ENCODE measurements at regions not wholly inside any gene's neighbourhood (a gene's known extent, or its start where the extent isn't known, plus 50 kb on each side); places are given as distances from the start of the nearest gene placed in this dataset.

DNA sequence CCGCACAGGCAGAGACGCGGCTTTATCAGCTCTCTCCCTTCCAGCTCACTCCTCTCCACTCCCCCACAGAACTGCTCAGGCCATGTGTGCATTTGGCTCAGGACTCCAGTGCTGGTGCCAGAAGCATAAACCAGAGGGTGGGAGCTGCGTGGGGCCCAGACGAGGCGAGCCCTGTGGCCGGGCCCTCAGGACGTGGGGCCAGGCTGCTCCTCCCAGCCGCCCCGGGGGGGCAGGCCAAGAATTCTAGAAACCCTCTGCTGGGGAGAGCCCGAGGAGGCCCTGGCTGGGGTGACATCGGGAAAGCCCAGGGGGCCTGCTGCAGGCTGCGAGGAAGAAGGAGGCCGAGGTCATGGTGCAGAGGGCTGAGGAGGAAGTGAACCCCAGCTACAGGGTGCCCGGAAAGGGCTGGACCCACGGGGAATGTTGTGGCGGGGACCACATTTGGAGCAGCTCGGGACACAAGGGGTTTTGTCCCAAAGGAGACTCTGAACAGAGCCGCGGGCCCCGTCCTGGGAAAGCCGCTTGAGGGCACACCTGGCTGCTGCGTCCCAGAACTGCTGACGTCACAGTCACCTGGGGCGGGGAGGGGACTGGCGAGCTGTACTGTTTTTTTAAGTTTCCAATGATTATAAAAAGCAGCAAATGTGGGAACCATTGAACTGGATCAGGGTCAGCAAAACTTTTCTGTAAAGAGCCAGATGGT lies 107.1 kb downstream of the BANF2 start:
- TF ChIP-seq, protein P1, sequence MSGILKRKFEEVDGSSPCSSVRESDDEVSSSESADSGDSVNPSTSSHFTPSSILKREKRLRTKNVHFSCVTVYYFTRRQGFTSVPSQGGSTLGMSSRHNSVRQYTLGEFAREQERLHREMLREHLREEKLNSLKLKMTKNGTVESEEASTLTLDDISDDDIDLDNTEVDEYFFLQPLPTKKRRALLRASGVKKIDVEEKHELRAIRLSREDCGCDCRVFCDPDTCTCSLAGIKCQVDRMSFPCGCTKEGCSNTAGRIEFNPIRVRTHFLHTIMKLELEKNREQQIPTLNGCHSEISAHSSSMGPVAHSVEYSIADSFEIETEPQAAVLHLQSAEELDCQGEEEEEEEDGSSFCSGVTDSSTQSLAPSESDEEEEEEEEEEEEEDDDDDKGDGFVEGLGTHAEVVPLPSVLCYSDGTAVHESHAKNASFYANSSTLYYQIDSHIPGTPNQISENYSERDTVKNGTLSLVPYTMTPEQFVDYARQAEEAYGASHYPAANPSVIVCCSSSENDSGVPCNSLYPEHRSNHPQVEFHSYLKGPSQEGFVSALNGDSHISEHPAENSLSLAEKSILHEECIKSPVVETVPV (CRISPR knock-in tag; IDR thresholded peaks at IDR 0.05), result no peak
- TF ChIP-seq TCF4 (CRISPR knock-in tag; IDR thresholded peaks at IDR 0.05; ENCODE audit: borderline replicate concordance), result peak; percentile 12; the same call in 1 of the 2 replicates
- ATAC-seq, result peak; percentile 53; the same call in 2 of the 3 replicates

DNA sequence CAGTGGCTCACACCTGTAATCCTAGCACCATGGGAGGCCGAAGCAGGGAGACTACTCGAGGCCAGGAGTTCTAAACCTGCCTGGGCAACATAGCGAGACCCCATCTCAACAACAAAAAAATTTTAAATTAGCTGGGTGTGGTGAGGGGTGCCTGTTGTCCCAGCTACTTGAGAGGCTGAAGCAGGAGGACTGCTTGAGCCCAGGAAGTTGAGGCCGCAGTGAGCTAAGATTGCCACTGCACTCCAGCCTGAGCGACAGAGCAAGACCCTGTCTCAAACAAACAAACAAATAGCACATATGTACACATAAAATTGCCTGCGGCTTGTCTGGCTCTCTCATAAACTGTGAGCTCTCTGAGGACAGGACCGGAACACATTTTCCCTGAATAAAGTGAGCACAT lies 106.3 kb downstream of the BANF2 start:
- no peak for ATAC-seq
- TF ChIP-seq ZNF565 (CRISPR knock-in tag; conservative IDR thresholded peaks at IDR 0.05; ENCODE audit: low read depth), result no peak
- TF ChIP-seq ZFP3 (CRISPR knock-in tag; IDR thresholded peaks at IDR 0.05), result no peak
- TF ChIP-seq ESRRG (CRISPR knock-in tag; IDR thresholded peaks at IDR 0.05), result no peak
- no peak for TF ChIP-seq ZNF70 (CRISPR knock-in tag; IDR thresholded peaks at IDR 0.05)
- TF ChIP-seq, protein P2, sequence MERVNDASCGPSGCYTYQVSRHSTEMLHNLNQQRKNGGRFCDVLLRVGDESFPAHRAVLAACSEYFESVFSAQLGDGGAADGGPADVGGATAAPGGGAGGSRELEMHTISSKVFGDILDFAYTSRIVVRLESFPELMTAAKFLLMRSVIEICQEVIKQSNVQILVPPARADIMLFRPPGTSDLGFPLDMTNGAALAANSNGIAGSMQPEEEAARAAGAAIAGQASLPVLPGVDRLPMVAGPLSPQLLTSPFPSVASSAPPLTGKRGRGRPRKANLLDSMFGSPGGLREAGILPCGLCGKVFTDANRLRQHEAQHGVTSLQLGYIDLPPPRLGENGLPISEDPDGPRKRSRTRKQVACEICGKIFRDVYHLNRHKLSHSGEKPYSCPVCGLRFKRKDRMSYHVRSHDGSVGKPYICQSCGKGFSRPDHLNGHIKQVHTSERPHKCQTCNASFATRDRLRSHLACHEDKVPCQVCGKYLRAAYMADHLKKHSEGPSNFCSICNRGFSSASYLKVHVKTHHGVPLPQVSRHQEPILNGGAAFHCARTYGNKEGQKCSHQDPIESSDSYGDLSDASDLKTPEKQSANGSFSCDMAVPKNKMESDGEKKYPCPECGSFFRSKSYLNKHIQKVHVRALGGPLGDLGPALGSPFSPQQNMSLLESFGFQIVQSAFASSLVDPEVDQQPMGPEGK (CRISPR knock-in tag; IDR thresholded peaks at IDR 0.05; ENCODE audit: borderline replicate concordance), result no peak
- TF ChIP-seq, protein P3, sequence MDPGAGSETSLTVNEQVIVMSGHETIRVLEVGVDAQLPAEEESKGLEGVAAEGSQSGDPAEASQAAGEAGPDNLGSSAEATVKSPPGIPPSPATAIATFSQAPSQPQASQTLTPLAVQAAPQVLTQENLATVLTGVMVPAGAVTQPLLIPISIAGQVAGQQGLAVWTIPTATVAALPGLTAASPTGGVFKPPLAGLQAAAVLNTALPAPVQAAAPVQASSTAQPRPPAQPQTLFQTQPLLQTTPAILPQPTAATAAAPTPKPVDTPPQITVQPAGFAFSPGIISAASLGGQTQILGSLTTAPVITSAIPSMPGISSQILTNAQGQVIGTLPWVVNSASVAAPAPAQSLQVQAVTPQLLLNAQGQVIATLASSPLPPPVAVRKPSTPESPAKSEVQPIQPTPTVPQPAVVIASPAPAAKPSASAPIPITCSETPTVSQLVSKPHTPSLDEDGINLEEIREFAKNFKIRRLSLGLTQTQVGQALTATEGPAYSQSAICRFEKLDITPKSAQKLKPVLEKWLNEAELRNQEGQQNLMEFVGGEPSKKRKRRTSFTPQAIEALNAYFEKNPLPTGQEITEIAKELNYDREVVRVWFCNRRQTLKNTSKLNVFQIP (CRISPR knock-in tag; IDR thresholded peaks at IDR 0.05; ENCODE audit: borderline replicate concordance, low read depth), result no peak
- TF ChIP-seq PPARA (CRISPR knock-in tag; IDR thresholded peaks at IDR 0.05; ENCODE audit: borderline replicate concordance), result no peak
- no peak for TF ChIP-seq TCF4 (CRISPR knock-in tag; IDR thresholded peaks at IDR 0.05; ENCODE audit: borderline replicate concordance)

DNA sequence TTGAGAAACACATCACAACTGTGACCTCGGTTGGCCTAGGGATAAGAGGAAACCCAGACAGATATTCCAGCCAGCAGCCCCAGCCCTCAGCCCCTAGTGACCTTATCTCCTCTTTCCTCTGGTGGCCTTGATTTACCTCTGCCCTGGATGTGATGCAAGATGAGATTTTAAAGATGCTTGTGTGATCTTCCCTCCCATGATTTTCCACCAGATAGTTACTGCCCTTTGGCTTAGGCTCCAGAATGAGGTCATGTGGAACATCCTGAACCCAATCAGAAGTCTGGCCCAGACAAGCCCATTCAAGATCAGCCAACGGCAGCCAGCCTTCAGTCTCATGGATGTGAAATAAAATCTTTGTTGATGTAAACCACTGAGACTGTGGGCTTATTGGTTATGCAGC lies 104.0 kb downstream of the BANF2 start:
- no peak for ATAC-seq
- TF ChIP-seq ZNF565 (CRISPR knock-in tag; conservative IDR thresholded peaks at IDR 0.05; ENCODE audit: low read depth) (no peak), ZFP3 (CRISPR knock-in tag; IDR thresholded peaks at IDR 0.05) (no peak), ZNF8 (CRISPR knock-in tag; IDR thresholded peaks at IDR 0.05) (no peak), BACH2 (CRISPR knock-in tag; IDR thresholded peaks at IDR 0.05; ENCODE audit: borderline replicate concordance) (no peak), GLIS3 (CRISPR knock-in tag; IDR thresholded peaks at IDR 0.05) (no peak), PPARA (CRISPR knock-in tag; IDR thresholded peaks at IDR 0.05; ENCODE audit: borderline replicate concordance) (no peak), TOX (CRISPR knock-in tag; IDR thresholded peaks at IDR 0.05; ENCODE audit: borderline replicate concordance) (no peak)
- TF ChIP-seq, protein P4, sequence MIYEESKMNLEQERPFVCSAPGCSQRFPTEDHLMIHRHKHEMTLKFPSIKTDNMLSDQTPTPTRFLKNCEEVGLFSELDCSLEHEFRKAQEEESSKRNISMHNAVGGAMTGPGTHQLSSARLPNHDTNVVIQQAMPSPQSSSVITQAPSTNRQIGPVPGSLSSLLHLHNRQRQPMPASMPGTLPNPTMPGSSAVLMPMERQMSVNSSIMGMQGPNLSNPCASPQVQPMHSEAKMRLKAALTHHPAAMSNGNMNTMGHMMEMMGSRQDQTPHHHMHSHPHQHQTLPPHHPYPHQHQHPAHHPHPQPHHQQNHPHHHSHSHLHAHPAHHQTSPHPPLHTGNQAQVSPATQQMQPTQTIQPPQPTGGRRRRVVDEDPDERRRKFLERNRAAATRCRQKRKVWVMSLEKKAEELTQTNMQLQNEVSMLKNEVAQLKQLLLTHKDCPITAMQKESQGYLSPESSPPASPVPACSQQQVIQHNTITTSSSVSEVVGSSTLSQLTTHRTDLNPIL (CRISPR knock-in tag; IDR thresholded peaks at IDR 0.05; ENCODE audit: low read depth), result no peak

DNA sequence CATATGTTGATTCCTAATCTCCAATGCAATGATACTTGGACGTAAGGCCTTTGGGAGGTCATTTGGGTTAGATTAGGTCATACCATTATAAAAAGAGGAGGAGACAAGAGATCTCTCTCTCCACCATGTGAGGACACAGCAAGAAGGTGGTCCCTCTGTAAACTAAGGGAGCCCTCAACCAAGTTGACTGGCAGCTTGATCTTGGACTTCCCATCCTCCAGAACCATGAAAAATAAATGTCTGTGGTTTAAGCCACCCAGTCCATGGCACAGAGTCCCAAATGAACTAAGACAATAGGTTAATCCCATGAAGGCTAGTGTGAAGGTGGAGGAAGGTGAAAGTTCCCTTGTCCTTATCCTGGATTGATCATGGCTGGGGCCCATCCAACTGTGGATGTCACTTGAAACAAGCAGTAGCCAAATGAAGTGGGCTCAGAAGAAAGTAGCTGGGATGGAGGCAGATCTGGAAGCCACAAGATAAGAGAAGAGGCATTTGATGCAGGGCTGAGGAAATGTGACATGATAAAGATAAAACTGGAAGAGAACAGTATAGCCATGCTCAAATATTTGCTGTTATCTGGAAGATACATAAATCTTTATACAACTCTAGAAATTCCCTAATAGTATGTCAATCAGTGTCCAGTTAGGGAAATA lies 99.9 kb downstream of the BANF2 start:
- ATAC-seq, result no peak
- TF ChIP-seq BACH2 (CRISPR knock-in tag; IDR thresholded peaks at IDR 0.05; ENCODE audit: borderline replicate concordance) (no peak), ARNTL (CRISPR knock-in tag; IDR thresholded peaks at IDR 0.05; ENCODE audit: borderline replicate concordance, low read depth) (no peak), SNAI2 (CRISPR knock-in tag; IDR thresholded peaks at IDR 0.05) (no peak), TCF4 (CRISPR knock-in tag; IDR thresholded peaks at IDR 0.05; ENCODE audit: borderline replicate concordance) (no peak)

DNA sequence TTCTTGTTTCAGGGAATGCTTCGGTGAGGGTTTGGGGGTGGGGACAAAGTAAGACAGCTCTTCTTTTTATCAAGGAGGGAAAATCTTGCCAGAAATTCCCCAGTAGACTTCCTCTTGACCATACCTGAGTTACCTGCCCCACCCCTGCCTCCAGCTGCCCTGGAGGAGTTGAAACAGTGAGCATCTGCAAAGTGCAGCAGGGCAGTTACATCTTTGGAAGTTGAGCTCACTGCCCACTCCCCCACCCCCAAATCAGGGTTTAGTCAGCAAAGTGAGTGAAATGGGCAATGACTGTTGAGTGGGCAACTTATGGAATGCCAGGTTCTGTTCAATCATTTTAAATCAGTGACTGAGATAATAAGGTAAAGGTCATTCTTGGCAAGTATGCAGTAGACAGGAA lies 98.8 kb downstream of the BANF2 start:
- ATAC-seq, result no peak
- TF ChIP-seq, protein P2 (CRISPR knock-in tag; IDR thresholded peaks at IDR 0.05; ENCODE audit: borderline replicate concordance), result no peak
- TF ChIP-seq TOX (CRISPR knock-in tag; IDR thresholded peaks at IDR 0.05; ENCODE audit: borderline replicate concordance), result no peak

Measured in SK-N-SH treated with all-trans-retinoic acid at 6 μM for 48 hours (cell line).